WERI-Rb-1 (cell line): ENCODE measurements at regions not wholly inside any gene's neighbourhood (a gene's known extent, or its start where the extent isn't known, plus 50 kb on each side); places are given as distances from the start of the nearest gene placed in this dataset.

Experiments used
- DNase-seq: peaks from one replicate; pipeline ENCODE4 v3.0.0-alpha.2; 2020
- H3K27ac ChIP-seq: fragments of 250-450 bp; sonication (Bioruptor Pico); 2 replicates; pipeline ENCODE4 v1.5.1; 2020; ENCODE audit warnings: mild to moderate bottlenecking, moderate library complexity
- H3K27me3 ChIP-seq: fragments of 250-450 bp; sonication (Bioruptor Pico); 2 replicates; pipeline ENCODE4 v1.5.1; 2021; ENCODE audit warnings: mild to moderate bottlenecking, low read depth, moderate library complexity; ENCODE audit not compliant: insufficient read depth, severe bottlenecking
- H3K36me3 ChIP-seq: fragments of 250-450 bp; sonication (Bioruptor Pico); 2 replicates; pipeline ENCODE4 v1.5.1; 2020; ENCODE audit warnings: mild to moderate bottlenecking, moderate library complexity
- H3K4me3 ChIP-seq: 2 replicates; pipeline ENCODE4 v1.5.1; 2011; ENCODE audit warnings: low read depth, mild to moderate bottlenecking, control low read depth, low read length
- H3K9me3 ChIP-seq: fragments of 250-450 bp; sonication (Bioruptor Pico); 2 replicates; pipeline ENCODE4 v1.5.1; 2021; ENCODE audit warnings: mild to moderate bottlenecking, moderate library complexity; ENCODE audit not compliant: severe bottlenecking
- TF ChIP-seq, protein P1 (sequence below): IDR thresholded peaks from 2 replicates; pipeline ENCODE4 v1.5.1; 2011; ENCODE audit warnings: low read depth, mild to moderate bottlenecking, control low read depth, inconsistent platforms, low read length

DNA sequence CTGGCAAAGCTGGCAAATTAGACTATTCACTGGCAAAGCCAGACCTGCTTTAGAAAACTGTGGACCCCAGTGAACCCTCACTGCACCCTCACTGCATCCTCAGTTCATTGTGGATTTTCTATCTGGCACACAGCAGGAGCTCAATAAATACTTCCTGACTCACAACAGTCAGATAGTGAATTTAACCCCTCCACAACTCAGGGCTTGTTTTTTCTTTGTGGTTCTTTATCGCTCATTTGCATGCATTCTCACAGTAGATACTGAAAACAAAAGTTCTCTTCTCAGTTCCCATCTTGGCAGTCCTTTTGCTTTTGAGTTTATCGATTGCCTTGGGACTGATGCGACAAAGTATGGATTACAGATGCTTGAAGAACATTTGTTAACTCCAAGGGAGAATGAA is 99.8 kb downstream of the ACTL7B start:
- Histone ChIP-seq H3K36me3 (peaks cover 3% of the 10 kb centered on the region; the same call in 1 of the 2 replicates), H3K27ac (no peak overlapping the region), H3K27me3 (no peaks in the 10 kb centered on the region), H3K4me3 (no peak overlapping the region), H3K9me3 (no peaks in the 10 kb centered on the region)
- no peak for DNase-seq
- TF ChIP-seq, protein P1, sequence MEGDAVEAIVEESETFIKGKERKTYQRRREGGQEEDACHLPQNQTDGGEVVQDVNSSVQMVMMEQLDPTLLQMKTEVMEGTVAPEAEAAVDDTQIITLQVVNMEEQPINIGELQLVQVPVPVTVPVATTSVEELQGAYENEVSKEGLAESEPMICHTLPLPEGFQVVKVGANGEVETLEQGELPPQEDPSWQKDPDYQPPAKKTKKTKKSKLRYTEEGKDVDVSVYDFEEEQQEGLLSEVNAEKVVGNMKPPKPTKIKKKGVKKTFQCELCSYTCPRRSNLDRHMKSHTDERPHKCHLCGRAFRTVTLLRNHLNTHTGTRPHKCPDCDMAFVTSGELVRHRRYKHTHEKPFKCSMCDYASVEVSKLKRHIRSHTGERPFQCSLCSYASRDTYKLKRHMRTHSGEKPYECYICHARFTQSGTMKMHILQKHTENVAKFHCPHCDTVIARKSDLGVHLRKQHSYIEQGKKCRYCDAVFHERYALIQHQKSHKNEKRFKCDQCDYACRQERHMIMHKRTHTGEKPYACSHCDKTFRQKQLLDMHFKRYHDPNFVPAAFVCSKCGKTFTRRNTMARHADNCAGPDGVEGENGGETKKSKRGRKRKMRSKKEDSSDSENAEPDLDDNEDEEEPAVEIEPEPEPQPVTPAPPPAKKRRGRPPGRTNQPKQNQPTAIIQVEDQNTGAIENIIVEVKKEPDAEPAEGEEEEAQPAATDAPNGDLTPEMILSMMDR = no peak

- H3K27me3 ChIP-seq = no peaks in the 10 kb centered on the region
- H3K27ac ChIP-seq = no peak overlapping the region
- H3K36me3 ChIP-seq = peaks cover 3% of the 10 kb centered on the region
- TF ChIP-seq, protein P1 = no peak
- DNase-seq = no peak
- H3K4me3 ChIP-seq = no peak overlapping the region
- H3K9me3 ChIP-seq = no peaks in the 10 kb centered on the region
These were observed 104.4 kb downstream of the ACTL7B start for GRCh38 chr9:108751369-108751768.

DNA sequence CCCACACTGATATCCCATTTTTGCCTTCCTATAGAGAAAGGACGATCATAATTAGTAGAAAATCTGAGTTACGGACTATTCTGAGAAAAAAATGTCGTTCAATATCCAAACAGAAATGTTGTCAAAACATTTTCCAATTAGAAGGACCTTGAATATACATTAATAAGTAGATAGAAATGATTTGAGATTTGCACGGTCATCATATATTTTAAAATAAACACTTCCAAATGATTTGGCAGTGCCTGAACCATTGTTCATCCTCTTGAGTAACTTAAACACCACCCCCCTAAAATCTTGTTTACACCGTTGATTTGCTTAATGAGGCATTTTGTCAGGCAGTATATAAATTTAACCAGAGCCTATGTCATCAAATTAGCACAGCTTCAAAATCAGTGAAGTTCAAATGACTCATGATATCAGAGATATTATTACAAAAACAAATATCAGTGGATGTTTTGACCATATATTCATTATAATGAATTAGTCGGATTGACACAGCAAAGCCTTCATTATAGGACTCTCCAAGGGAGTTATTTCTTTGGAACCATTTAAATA is 105.0 kb downstream of the ACTL7B start:
- DNase-seq = no peak
- Histone ChIP-seq H3K36me3 (no peaks in the 10 kb centered on the region; the same call in none of the 2 replicates), H3K4me3 (no peak overlapping the region), H3K9me3 (no peaks in the 10 kb centered on the region), H3K27ac (no peak overlapping the region), H3K27me3 (no peaks in the 10 kb centered on the region)
- TF ChIP-seq, protein P1 = no peak

GRCh38 chr9:108748776-108749175 is 107.0 kb downstream of the ACTL7B start:
- H3K27ac ChIP-seq = no peak overlapping the region
- H3K9me3 ChIP-seq = no peaks in the 10 kb centered on the region
- no peak overlapping the region for H3K4me3 ChIP-seq
- no peak for DNase-seq
- TF ChIP-seq, protein P1 = no peak
- H3K36me3 ChIP-seq = no peaks in the 10 kb centered on the region; the same call in none of the 2 replicates
- no peaks in the 10 kb centered on the region for H3K27me3 ChIP-seq

GRCh38 chr9:108746864-108747263 is 108.9 kb downstream of the ACTL7B start:
- H3K36me3 ChIP-seq = no peaks in the 10 kb centered on the region; the same call in none of the 2 replicates
- H3K27ac ChIP-seq = peak overlapping the region; percentile 37
- TF ChIP-seq, protein P1 = no peak
- no peak overlapping the region for H3K4me3 ChIP-seq
- DNase-seq = peak; percentile 82
- H3K27me3 ChIP-seq = no peaks in the 10 kb centered on the region
- H3K9me3 ChIP-seq = no peaks in the 10 kb centered on the region

GRCh38 chr9:108746001-108746400 is 109.8 kb downstream of the ACTL7B start:
- peak; percentile 91 for DNase-seq
- no peaks in the 10 kb centered on the region for H3K27me3 ChIP-seq
- H3K4me3 ChIP-seq = no peak overlapping the region
- TF ChIP-seq, protein P1 = no peak
- H3K36me3 ChIP-seq = no peaks in the 10 kb centered on the region; the same call in 1 of the 2 replicates
- peak overlapping the region; percentile 4 for H3K27ac ChIP-seq
- no peaks in the 10 kb centered on the region for H3K9me3 ChIP-seq
